Liver (tissue), 8 donors: ENCODE measurements at regions not wholly inside any gene's neighbourhood (a gene's known extent, or its start where the extent isn't known, plus 50 kb on each side); places are given as distances from the start of the nearest gene placed in this dataset.

ENCODE experiments used
- DNase-seq: peaks from one replicate; pipeline ENCODE4 v3.0.0-alpha.2; 2017; ENCODE audit warnings: low spot score
- H3K27ac ChIP-seq, 2 donors: one replicate each; pipeline ENCODE4 v1.7.0; 2013; ENCODE audit warnings: inconsistent platforms in 2 of 2, low read length in 2 of 2, control low read depth in 1 of 2, low read depth in 1 of 2, mild to moderate bottlenecking in 1 of 2
- H3K27me3 ChIP-seq, 4 donors: one replicate each; pipeline versions ENCODE4 v1.6.1 to v1.7.0; 2013; ENCODE audit warnings: low read length in 3 of 4, inconsistent platforms in 1 of 4, mild to moderate bottlenecking in 1 of 4, moderate library complexity in 1 of 4; ENCODE audit not compliant: control insufficient read depth in 4 of 4, insufficient read depth in 4 of 4
- H3K36me3 ChIP-seq, 4 donors: one replicate each; pipeline versions ENCODE4 v1.6.1 to v1.7.0; 2013; ENCODE audit warnings: low read length in 3 of 4, mild to moderate bottlenecking in 3 of 4, low read depth in 1 of 4, moderate library complexity in 1 of 4; ENCODE audit not compliant: control insufficient read depth in 4 of 4, insufficient read depth in 3 of 4
- H3K4me1 ChIP-seq, 4 donors: one replicate each; pipeline versions ENCODE4 v1.6.1 to v1.7.0; 2013; ENCODE audit warnings: low read length in 3 of 4, mild to moderate bottlenecking in 3 of 4, moderate library complexity in 1 of 4; ENCODE audit not compliant: control insufficient read depth in 4 of 4, insufficient read depth in 4 of 4
- H3K4me3 ChIP-seq, 3 donors: one replicate each; pipeline versions ENCODE4 v1.6.1 to v1.7.0; 2013; ENCODE audit warnings: low read length in 3 of 3, control low read depth in 1 of 3, low read depth in 1 of 3, mild to moderate bottlenecking in 1 of 3
- H3K9ac ChIP-seq, 2 donors: one replicate each; pipeline ENCODE4 v1.7.0; 2013; ENCODE audit warnings: low read length in 2 of 2, mild to moderate bottlenecking in 2 of 2, moderate library complexity in 2 of 2, control low read depth in 1 of 2, low read depth in 1 of 2
- H3K9me3 ChIP-seq, 4 donors: one replicate each; pipeline versions ENCODE4 v1.6.1 to v1.7.0; 2013; ENCODE audit warnings: low read length in 3 of 4; ENCODE audit not compliant: control insufficient read depth in 4 of 4
- ATF3 ChIP-seq: IDR thresholded peaks from 2 replicates; pipeline ENCODE4 v1.6.1; 2016; ENCODE audit warnings: antibody characterized with exemption
- CTCF ChIP-seq: fragments of 150-350 bp; IDR thresholded peaks from 2 replicates; pipeline ENCODE4 v1.5.1; 2017; ENCODE audit warnings: improper control_type of control experiment, low read depth, low read length; ENCODE audit not compliant: missing input control
- EGR1 ChIP-seq, 2 donors: IDR thresholded peaks; 2 replicates each; pipeline ENCODE4 v1.6.1; 2016 to 2018; ENCODE audit warnings: antibody characterized with exemption in 2 of 2, low read depth in 2 of 2
- FOXA1 ChIP-seq: IDR thresholded peaks from 2 replicates; pipeline ENCODE4 v1.6.1; 2016; ENCODE audit warnings: antibody characterized with exemption
- FOXA2 ChIP-seq: IDR thresholded peaks from 2 replicates; pipeline ENCODE4 v1.6.1; 2016; ENCODE audit warnings: antibody characterized with exemption
- GABPA ChIP-seq, 2 donors: IDR thresholded peaks in 1 of 2; conservative IDR thresholded peaks in 1 of 2; 2 replicates each; pipeline ENCODE4 v1.6.1; 2016; ENCODE audit warnings: antibody characterized with exemption in 2 of 2, mild to moderate bottlenecking in 1 of 2, moderate library complexity in 1 of 2
- HNF4A ChIP-seq, 2 donors: conservative IDR thresholded peaks; 2 replicates each; pipeline ENCODE4 v1.6.1; 2016; ENCODE audit warnings: antibody characterized with exemption in 2 of 2, mild to moderate bottlenecking in 2 of 2
- HNF4G ChIP-seq: IDR thresholded peaks from 2 replicates; pipeline ENCODE4 v1.6.1; 2016; ENCODE audit warnings: antibody characterized with exemption
- JUND ChIP-seq, 2 donors: IDR thresholded peaks; 2 replicates each; pipeline ENCODE4 v1.6.1; 2016; ENCODE audit warnings: antibody characterized with exemption in 2 of 2
- MAX ChIP-seq: IDR thresholded peaks from 2 replicates; pipeline ENCODE4 v1.6.1; 2016; ENCODE audit warnings: antibody characterized with exemption
- NR2F2 ChIP-seq: IDR thresholded peaks from 2 replicates; pipeline ENCODE4 v1.6.1; 2016; ENCODE audit warnings: antibody characterized with exemption
- RAD21 ChIP-seq, 2 donors: IDR thresholded peaks; 2 replicates each; pipeline ENCODE4 v1.6.1; 2016; ENCODE audit warnings: antibody characterized with exemption in 2 of 2, mild to moderate bottlenecking in 2 of 2
- REST ChIP-seq: IDR thresholded peaks from 2 replicates; pipeline ENCODE4 v1.6.1; 2016; ENCODE audit warnings: antibody characterized with exemption, mild to moderate bottlenecking
- RXRA ChIP-seq, 2 donors: IDR thresholded peaks; 2 replicates each; pipeline ENCODE4 v1.6.1; 2017 to 2018; ENCODE audit warnings: antibody characterized with exemption in 2 of 2, mild to moderate bottlenecking in 1 of 2
- SP1 ChIP-seq: IDR thresholded peaks from 2 replicates; pipeline ENCODE4 v1.6.1; 2018; ENCODE audit warnings: antibody characterized with exemption, mild to moderate bottlenecking
- TAF1 ChIP-seq: conservative IDR thresholded peaks from 2 replicates; pipeline ENCODE4 v1.6.1; 2016; ENCODE audit warnings: antibody characterized with exemption, mild to moderate bottlenecking
- YY1 ChIP-seq: IDR thresholded peaks from 2 replicates; pipeline ENCODE4 v1.6.1; 2016; ENCODE audit warnings: antibody characterized with exemption, mild to moderate bottlenecking
- ZBTB33 ChIP-seq: IDR thresholded peaks from 2 replicates; pipeline ENCODE4 v1.6.1; 2016; ENCODE audit warnings: antibody characterized with exemption
- WGBS: extraction: QIAGEN DNeasy Blood & Tissue Kit; methylation state at CpG from one replicate; pipeline ENCODE4 v1.1.7; 2013; 5-methylcytosine and 5-hydroxymethylcytosine counted together
- donor health status: healthy.
- donor health status: healthy.
- donor health status: healthy.
- donor health status: healthy.
- donor health status: healthy.

- Histone ChIP-seq H3K9ac (no peak overlapping the region), H3K27ac (no peak overlapping the region), H3K27me3 (no peaks in the 10 kb centered on the region), H3K4me1 (no peaks in the 10 kb centered on the region), H3K36me3 (no peaks in the 10 kb centered on the region), H3K4me3 (no peak overlapping the region), H3K9me3 (no peaks in the 10 kb centered on the region)
- WGBS: 68% methylated on average over 7 of the region's 7 CpGs
- TF ChIP-seq GABPA (IDR thresholded peaks at IDR 0.05 in 1 of 2, conservative IDR thresholded peaks at IDR 0.05 in 1 of 2) (no peak), NR2F2 (no peak), MAX (no peak), CTCF (no peak), ATF3 (no peak), JUND (IDR thresholded peaks at IDR 0.05) (no peak), FOXA2 (no peak), EGR1 (IDR thresholded peaks at IDR 0.05; ENCODE audit: low read depth in 2 of 2) (no peak), RXRA (IDR thresholded peaks at IDR 0.05) (no peak), HNF4A (conservative IDR thresholded peaks at IDR 0.05) (no peak), ZBTB33 (no peak), TAF1 (no peak), SP1 (no peak), REST (no peak), YY1 (no peak)
- no peak for DNase-seq
Measured at GRCh38 chr5:4383518-4384198, 756.5 kb upstream of the ADAMTS16 start.

- Histone ChIP-seq H3K4me3 (no peak overlapping the region), H3K9ac (no peak overlapping the region), H3K27ac (no peak overlapping the region), H3K27me3 (no peaks in the 10 kb centered on the region), H3K36me3 (no peaks in the 10 kb centered on the region), H3K9me3 (no peaks in the 10 kb centered on the region), H3K4me1 (no peaks in the 10 kb centered on the region)
- DNase-seq: no peak
- WGBS: 67% methylated on average over 6 of the region's 6 CpGs
- TF ChIP-seq ATF3 (no peak), RAD21 (IDR thresholded peaks at IDR 0.05) (no peak), EGR1 (IDR thresholded peaks at IDR 0.05; ENCODE audit: low read depth in 2 of 2) (no peak), YY1 (no peak), FOXA2 (no peak), HNF4A (conservative IDR thresholded peaks at IDR 0.05) (no peak), NR2F2 (no peak), FOXA1 (no peak), ZBTB33 (no peak), REST (no peak), HNF4G (no peak), GABPA (IDR thresholded peaks at IDR 0.05 in 1 of 2, conservative IDR thresholded peaks at IDR 0.05 in 1 of 2) (no peak)
Measured at GRCh38 chr5:4384649-4385048, 755.5 kb upstream of the ADAMTS16 start.
